ENCODE measurements at regions not wholly inside any gene's neighbourhood (a gene's known extent, or its start where the extent isn't known, plus 50 kb on each side); places are given as distances from the start of the nearest gene placed in this dataset.

- TF ChIP-seq CTCF (IDR thresholded peaks at IDR 0.05; ENCODE audit: insufficient read depth in 1 of 2, low read depth in 1 of 2, low read length in 1 of 2, severe bottlenecking in 1 of 2, unreplicated experiment in 1 of 2) = no peak
- H3K4me1 ChIP-seq = peaks cover 46% of the 10 kb centered on the region
Measured at GRCh38 chr12:75716291-75717025, 205.0 kb upstream of the KRR1 start.

GRCh38 chr12:75715682-75716081 lies 204.3 kb upstream of the KRR1 start:
- no peaks in the 10 kb centered on the region for H3K36me3 Mint-ChIP-seq (ENCODE audit: insufficient read depth, unreplicated experiment)
- ChIA-PET CTCF (no interaction called here), POLR2A (no interaction called here)
- Histone ChIP-seq H3K27me3 (replicated peaks; ENCODE audit: control insufficient read depth, insufficient read depth, low read length) (no peaks in the 10 kb centered on the region), H3K4me1 (peaks cover 38% of the 10 kb centered on the region), H3K4me3 (ENCODE audit: low read depth, low read length) (no peak overlapping the region), H3K9me3 (no peaks in the 10 kb centered on the region), H3K36me3 (ENCODE audit: control insufficient read depth, insufficient read depth, low read length) (no peaks in the 10 kb centered on the region)
- no peaks in the 10 kb centered on the region for H3K9me3 Mint-ChIP-seq (ENCODE audit: unreplicated experiment)
- intact Hi-C loops (cut with micrococcal nuclease; ENCODE audit: unreplicated experiment) = loop anchor here (2.0 kb wide), 1 partner anchor 229 kb away; no protein-coding TSS in a partner anchor
- no peaks in the 10 kb centered on the region for H3K27me3 Mint-ChIP-seq (ENCODE audit: insufficient read depth, unreplicated experiment)
- no TSS peak for BruUV-seq (replicated peaks)
- H3K4me3 Mint-ChIP-seq (ENCODE audit: unreplicated experiment) = no peak overlapping the region
- peak overlapping the region; percentile 66 for H3K27ac Mint-ChIP-seq (ENCODE audit: unreplicated experiment)
- no peak for DNase-seq
- peaks cover 38% of the 10 kb centered on the region for H3K4me1 Mint-ChIP-seq (ENCODE audit: low read depth, unreplicated experiment)
- no peak for TF ChIP-seq CTCF (IDR thresholded peaks at IDR 0.05; ENCODE audit: insufficient read depth in 1 of 2, low read depth in 1 of 2, low read length in 1 of 2, severe bottlenecking in 1 of 2, unreplicated experiment in 1 of 2)

More at GRCh38 chr12:75716291-75717025, 205.0 kb upstream of the KRR1 start:
- no peak overlapping the region for H3K4me3 Mint-ChIP-seq (ENCODE audit: unreplicated experiment)
- ChIA-PET CTCF (no interaction called here), POLR2A (no interaction called here)
- no peaks in the 10 kb centered on the region for H3K36me3 ChIP-seq (ENCODE audit: control insufficient read depth, insufficient read depth, low read length)
- no peaks in the 10 kb centered on the region for H3K9me3 Mint-ChIP-seq (ENCODE audit: unreplicated experiment)
- no peak overlapping the region for H3K4me3 ChIP-seq (ENCODE audit: low read depth, low read length)
- H3K4me1 Mint-ChIP-seq (ENCODE audit: low read depth, unreplicated experiment) = peaks cover 46% of the 10 kb centered on the region
- no peaks in the 10 kb centered on the region for H3K27me3 ChIP-seq (replicated peaks; ENCODE audit: control insufficient read depth, insufficient read depth, low read length)
- H3K27ac Mint-ChIP-seq (ENCODE audit: unreplicated experiment) = no peak overlapping the region
- intact Hi-C loops (cut with micrococcal nuclease; ENCODE audit: unreplicated experiment) = no loop called here
- no peaks in the 10 kb centered on the region for H3K9me3 ChIP-seq
- DNase-seq = no peak
- BruUV-seq (replicated peaks) = no TSS peak
- no peaks in the 10 kb centered on the region for H3K36me3 Mint-ChIP-seq (ENCODE audit: insufficient read depth, unreplicated experiment)
- H3K27me3 Mint-ChIP-seq (ENCODE audit: insufficient read depth, unreplicated experiment) = no peaks in the 10 kb centered on the region

GRCh38 chr12:75715323-75715644 lies 203.9 kb upstream of the KRR1 start:
- intact Hi-C loops (cut with micrococcal nuclease; ENCODE audit: unreplicated experiment) = loop anchor here (2.0 kb wide), 1 partner anchor 230 kb away; no protein-coding TSS in a partner anchor
- H3K4me1 Mint-ChIP-seq (ENCODE audit: low read depth, unreplicated experiment) = peaks cover 34% of the 10 kb centered on the region
- H3K36me3 Mint-ChIP-seq (ENCODE audit: insufficient read depth, unreplicated experiment) = no peaks in the 10 kb centered on the region
- ChIA-PET POLR2A (no interaction called here), CTCF (no interaction called here)
- BruUV-seq (replicated peaks) = no TSS peak
- peak overlapping the region; percentile 66 for H3K27ac Mint-ChIP-seq (ENCODE audit: unreplicated experiment)
- no peak for DNase-seq
- no peak overlapping the region for H3K4me3 Mint-ChIP-seq (ENCODE audit: unreplicated experiment)
- H3K36me3 ChIP-seq (ENCODE audit: control insufficient read depth, insufficient read depth, low read length) = no peaks in the 10 kb centered on the region
- no peaks in the 10 kb centered on the region for H3K27me3 Mint-ChIP-seq (ENCODE audit: insufficient read depth, unreplicated experiment)
- H3K9me3 ChIP-seq = no peaks in the 10 kb centered on the region
- H3K9me3 Mint-ChIP-seq (ENCODE audit: unreplicated experiment) = no peaks in the 10 kb centered on the region
- H3K27me3 ChIP-seq (replicated peaks; ENCODE audit: control insufficient read depth, insufficient read depth, low read length) = no peaks in the 10 kb centered on the region
- no peak overlapping the region for H3K4me3 ChIP-seq (ENCODE audit: low read depth, low read length)
- TF ChIP-seq CTCF (IDR thresholded peaks at IDR 0.05; ENCODE audit: insufficient read depth in 1 of 2, low read depth in 1 of 2, low read length in 1 of 2, severe bottlenecking in 1 of 2, unreplicated experiment in 1 of 2) = no peak
- H3K4me1 ChIP-seq = peaks cover 36% of the 10 kb centered on the region
